ENCODE measurements at regions not wholly inside any gene's neighbourhood (a gene's known extent, or its start where the extent isn't known, plus 50 kb on each side); places are given as distances from the start of the nearest gene placed in this dataset.

DNA sequence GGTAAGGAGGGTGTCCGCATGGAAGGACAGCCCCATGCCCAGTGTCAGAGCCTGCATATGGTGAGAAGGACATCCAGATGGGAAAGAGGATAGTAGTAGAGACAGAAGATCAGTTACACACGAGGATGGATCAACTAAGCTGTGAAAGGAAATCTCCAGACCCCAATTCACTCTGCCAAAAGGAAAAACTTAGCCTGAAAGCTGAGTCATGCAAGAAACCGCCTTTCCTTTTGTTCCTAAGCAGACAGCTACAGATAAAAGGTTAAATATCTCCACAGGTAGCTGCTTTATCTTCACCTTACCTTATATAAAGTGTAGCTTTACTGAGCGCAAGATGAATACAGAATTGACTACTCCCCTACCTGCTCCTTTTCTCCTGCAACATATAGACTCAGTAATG is 67.3 kb upstream of the LGALSL start:
- TF ChIP-seq, protein P1, sequence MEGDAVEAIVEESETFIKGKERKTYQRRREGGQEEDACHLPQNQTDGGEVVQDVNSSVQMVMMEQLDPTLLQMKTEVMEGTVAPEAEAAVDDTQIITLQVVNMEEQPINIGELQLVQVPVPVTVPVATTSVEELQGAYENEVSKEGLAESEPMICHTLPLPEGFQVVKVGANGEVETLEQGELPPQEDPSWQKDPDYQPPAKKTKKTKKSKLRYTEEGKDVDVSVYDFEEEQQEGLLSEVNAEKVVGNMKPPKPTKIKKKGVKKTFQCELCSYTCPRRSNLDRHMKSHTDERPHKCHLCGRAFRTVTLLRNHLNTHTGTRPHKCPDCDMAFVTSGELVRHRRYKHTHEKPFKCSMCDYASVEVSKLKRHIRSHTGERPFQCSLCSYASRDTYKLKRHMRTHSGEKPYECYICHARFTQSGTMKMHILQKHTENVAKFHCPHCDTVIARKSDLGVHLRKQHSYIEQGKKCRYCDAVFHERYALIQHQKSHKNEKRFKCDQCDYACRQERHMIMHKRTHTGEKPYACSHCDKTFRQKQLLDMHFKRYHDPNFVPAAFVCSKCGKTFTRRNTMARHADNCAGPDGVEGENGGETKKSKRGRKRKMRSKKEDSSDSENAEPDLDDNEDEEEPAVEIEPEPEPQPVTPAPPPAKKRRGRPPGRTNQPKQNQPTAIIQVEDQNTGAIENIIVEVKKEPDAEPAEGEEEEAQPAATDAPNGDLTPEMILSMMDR (IDR thresholded peaks at IDR 0.05) = no peak
- TF ChIP-seq POLR2A (IDR thresholded peaks at IDR 0.05) = no peak
